ENCODE measurements at regions not wholly inside any gene's neighbourhood (a gene's known extent, or its start where the extent isn't known, plus 50 kb on each side); places are given as distances from the start of the nearest gene placed in this dataset.

DNA sequence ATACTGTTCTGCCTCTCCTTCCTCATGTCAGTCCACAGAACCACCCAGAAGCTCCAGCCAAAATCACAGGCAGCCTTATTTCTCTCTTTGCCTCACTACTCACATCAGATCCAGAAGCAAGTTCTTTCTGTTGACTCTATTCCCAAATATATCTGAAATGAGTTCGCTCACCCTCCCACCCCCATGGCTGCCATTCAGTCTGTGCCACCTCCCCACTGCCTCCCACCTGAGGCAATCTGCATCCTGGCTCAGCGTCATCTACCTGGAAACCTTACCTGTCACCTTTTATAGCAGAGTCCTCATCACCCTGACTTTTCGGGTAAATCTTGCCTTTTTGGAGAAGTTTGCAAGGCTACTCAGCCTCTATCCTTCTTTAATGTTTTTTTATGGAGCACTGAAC lies 501.8 kb downstream of the BCL11B start:
- H3K9me3 ChIP-seq (ENCODE audit: control insufficient read depth in 4 of 4, insufficient read depth in 3 of 4, low read length in 3 of 4) = peaks cover 0 to 2% (median 0%) of the 10 kb centered on the region in 4 donors
- no peak overlapping the region for H3K27ac ChIP-seq (ENCODE audit: low read depth in 1 of 2, low read length in 1 of 2)
- TF ChIP-seq, protein P1, sequence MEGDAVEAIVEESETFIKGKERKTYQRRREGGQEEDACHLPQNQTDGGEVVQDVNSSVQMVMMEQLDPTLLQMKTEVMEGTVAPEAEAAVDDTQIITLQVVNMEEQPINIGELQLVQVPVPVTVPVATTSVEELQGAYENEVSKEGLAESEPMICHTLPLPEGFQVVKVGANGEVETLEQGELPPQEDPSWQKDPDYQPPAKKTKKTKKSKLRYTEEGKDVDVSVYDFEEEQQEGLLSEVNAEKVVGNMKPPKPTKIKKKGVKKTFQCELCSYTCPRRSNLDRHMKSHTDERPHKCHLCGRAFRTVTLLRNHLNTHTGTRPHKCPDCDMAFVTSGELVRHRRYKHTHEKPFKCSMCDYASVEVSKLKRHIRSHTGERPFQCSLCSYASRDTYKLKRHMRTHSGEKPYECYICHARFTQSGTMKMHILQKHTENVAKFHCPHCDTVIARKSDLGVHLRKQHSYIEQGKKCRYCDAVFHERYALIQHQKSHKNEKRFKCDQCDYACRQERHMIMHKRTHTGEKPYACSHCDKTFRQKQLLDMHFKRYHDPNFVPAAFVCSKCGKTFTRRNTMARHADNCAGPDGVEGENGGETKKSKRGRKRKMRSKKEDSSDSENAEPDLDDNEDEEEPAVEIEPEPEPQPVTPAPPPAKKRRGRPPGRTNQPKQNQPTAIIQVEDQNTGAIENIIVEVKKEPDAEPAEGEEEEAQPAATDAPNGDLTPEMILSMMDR (IDR thresholded peaks at IDR 0.05; ENCODE audit: control extremely low read depth, extremely low read depth) = no peak
- no peaks in the 10 kb centered on the region for H3K4me1 ChIP-seq (ENCODE audit: control insufficient read depth in 5 of 5, insufficient read depth in 5 of 5, low read length in 5 of 5)
- no peak overlapping the region for H3K4me3 ChIP-seq
- H3K9ac ChIP-seq (ENCODE audit: insufficient read depth in 1 of 2, low read length in 2 of 2) = no peak overlapping the region
- no peak for ATAC-seq (ENCODE audit: insufficient read depth, low FRiP score)
- WGBS, 2 donors = 92 to 93% methylated on average over 3 of the region's 3 CpGs
- H3K27me3 ChIP-seq (ENCODE audit: control insufficient read depth in 3 of 3, insufficient read depth in 3 of 3, low read length in 2 of 3) = peaks cover 0 to 3% (median 0%) of the 10 kb centered on the region in 3 donors
- H3K36me3 ChIP-seq (ENCODE audit: control insufficient read depth in 4 of 4, insufficient read depth in 4 of 4, low read length in 4 of 4) = no peaks in the 10 kb centered on the region
- no peak for DNase-seq

DNA sequence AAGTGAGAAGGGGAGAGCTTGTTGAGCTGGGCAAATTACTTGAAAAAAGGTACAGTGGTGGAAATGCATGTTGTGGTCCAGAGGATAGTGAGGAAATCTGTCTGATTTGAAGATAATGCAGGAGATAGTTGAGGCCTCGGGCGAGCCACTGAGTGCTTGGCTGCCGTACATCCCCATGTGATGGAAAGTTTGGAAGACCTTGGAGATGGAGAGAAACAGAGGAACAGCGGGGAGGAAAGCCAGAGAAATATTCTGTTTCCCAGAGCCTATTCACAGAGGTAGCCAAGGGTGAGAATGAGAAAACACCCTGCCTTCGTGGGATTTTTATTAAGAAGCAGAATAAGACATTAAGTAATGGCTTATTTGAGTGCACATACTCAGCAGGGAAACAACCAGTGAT lies 498.2 kb downstream of the BCL11B start:
- Histone ChIP-seq H3K36me3 (ENCODE audit: control insufficient read depth in 4 of 4, insufficient read depth in 4 of 4, low read length in 4 of 4) (no peaks in the 10 kb centered on the region), H3K4me3 (no peak overlapping the region), H3K27ac (ENCODE audit: low read depth in 1 of 2, low read length in 1 of 2) (no peak overlapping the region), H3K27me3 (ENCODE audit: control insufficient read depth in 3 of 3, insufficient read depth in 3 of 3, low read length in 2 of 3) (peaks cover 0 to 3% (median 0%) of the 10 kb centered on the region in 3 donors), H3K4me1 (ENCODE audit: control insufficient read depth in 5 of 5, insufficient read depth in 5 of 5, low read length in 5 of 5) (no peaks in the 10 kb centered on the region), H3K9ac (ENCODE audit: insufficient read depth in 1 of 2, low read length in 2 of 2) (no peak overlapping the region), H3K9me3 (ENCODE audit: control insufficient read depth in 4 of 4, insufficient read depth in 3 of 4, low read length in 3 of 4) (no peaks in the 10 kb centered on the region)
- TF ChIP-seq, protein P1 (IDR thresholded peaks at IDR 0.05; ENCODE audit: control extremely low read depth, extremely low read depth) = no peak
- no peak for DNase-seq
- 81 to 83% methylated on average over 5 of the region's 5 CpGs for WGBS, 2 donors
- ATAC-seq (ENCODE audit: insufficient read depth, low FRiP score) = no peak

DNA sequence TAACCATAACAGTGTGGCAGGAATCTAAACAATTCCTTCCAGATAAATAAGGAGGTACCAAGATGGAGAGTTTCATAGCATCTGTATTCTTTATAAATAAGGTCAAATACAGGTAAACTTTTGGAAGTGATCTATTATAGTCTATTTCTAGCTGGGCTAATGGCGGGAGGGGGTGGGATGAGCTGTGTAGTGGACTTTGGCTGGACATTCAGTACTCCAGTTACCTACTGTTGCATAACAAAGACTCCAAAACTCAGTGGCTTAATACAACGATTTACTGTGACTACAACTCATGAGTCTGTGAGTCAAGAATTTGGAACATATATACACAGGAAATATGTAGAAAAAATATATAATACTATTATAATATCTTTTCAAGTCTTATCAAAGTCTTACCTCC lies 496.1 kb downstream of the BCL11B start:
- ATAC-seq (ENCODE audit: insufficient read depth, low FRiP score) = no peak
- Histone ChIP-seq H3K36me3 (ENCODE audit: control insufficient read depth in 4 of 4, insufficient read depth in 4 of 4, low read length in 4 of 4) (no peaks in the 10 kb centered on the region), H3K27ac (ENCODE audit: low read depth in 1 of 2, low read length in 1 of 2) (no peak overlapping the region), H3K27me3 (ENCODE audit: control insufficient read depth in 3 of 3, insufficient read depth in 3 of 3, low read length in 2 of 3) (peaks cover 0 to 3% (median 0%) of the 10 kb centered on the region in 3 donors), H3K4me3 (no peak overlapping the region), H3K4me1 (ENCODE audit: control insufficient read depth in 5 of 5, insufficient read depth in 5 of 5, low read length in 5 of 5) (no peaks in the 10 kb centered on the region), H3K9me3 (ENCODE audit: control insufficient read depth in 4 of 4, insufficient read depth in 3 of 4, low read length in 3 of 4) (no peaks in the 10 kb centered on the region), H3K9ac (ENCODE audit: insufficient read depth in 1 of 2, low read length in 2 of 2) (no peak overlapping the region)
- 75 to 83% methylated on average over 2 of the region's 2 CpGs for WGBS, 2 donors
- TF ChIP-seq, protein P1 (IDR thresholded peaks at IDR 0.05; ENCODE audit: control extremely low read depth, extremely low read depth) = no peak
- no peak for DNase-seq

DNA sequence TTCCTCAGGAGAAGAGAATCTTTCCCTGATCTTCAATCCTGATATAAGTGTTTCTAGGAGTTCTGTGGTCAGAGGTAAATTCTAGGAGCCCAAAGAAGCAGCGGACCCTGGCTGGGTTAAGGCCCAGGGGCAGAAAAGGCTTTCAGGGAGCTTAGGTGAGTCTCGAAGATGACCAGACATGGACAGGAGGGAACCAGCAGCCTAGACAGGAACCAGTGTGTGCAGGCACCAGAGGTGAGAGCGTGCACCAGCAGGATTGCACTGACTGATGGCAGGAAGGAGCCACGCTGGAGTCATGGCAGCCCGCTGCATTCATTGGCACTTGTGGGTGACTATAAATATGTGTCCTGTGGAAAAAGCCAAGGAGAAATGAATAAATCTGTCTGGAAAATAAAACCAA lies 489.9 kb downstream of the BCL11B start:
- H3K4me1 ChIP-seq (ENCODE audit: control insufficient read depth in 5 of 5, insufficient read depth in 5 of 5, low read length in 5 of 5) = no peaks in the 10 kb centered on the region
- WGBS, 2 donors = 88 to 92% methylated on average over 5 of the region's 5 CpGs
- no peak overlapping the region for H3K4me3 ChIP-seq
- H3K27ac ChIP-seq (ENCODE audit: low read depth in 1 of 2, low read length in 1 of 2) = no peak overlapping the region
- DNase-seq = no peak
- H3K36me3 ChIP-seq (ENCODE audit: control insufficient read depth in 4 of 4, insufficient read depth in 4 of 4, low read length in 4 of 4) = no peaks in the 10 kb centered on the region
- peaks cover 0 to 2% (median 0%) of the 10 kb centered on the region in 4 donors for H3K9me3 ChIP-seq (ENCODE audit: control insufficient read depth in 4 of 4, insufficient read depth in 3 of 4, low read length in 3 of 4)
- ATAC-seq (ENCODE audit: insufficient read depth, low FRiP score) = no peak
- no peak overlapping the region for H3K9ac ChIP-seq (ENCODE audit: insufficient read depth in 1 of 2, low read length in 2 of 2)
- H3K27me3 ChIP-seq (ENCODE audit: control insufficient read depth in 3 of 3, insufficient read depth in 3 of 3, low read length in 2 of 3) = no peaks in the 10 kb centered on the region
- TF ChIP-seq, protein P1 (IDR thresholded peaks at IDR 0.05; ENCODE audit: control extremely low read depth, extremely low read depth) = no peak

Data from lung (tissue), 11 donors.